Liver (tissue), 8 donors: ENCODE measurements at regions not wholly inside any gene's neighbourhood (a gene's known extent, or its start where the extent isn't known, plus 50 kb on each side); places are given as distances from the start of the nearest gene placed in this dataset.

Experiments
- DNase-seq: peaks from one replicate; pipeline ENCODE4 v3.0.0-alpha.2; 2017; ENCODE audit warnings: low spot score
- H3K27ac ChIP-seq, 2 donors: one replicate each; pipeline ENCODE4 v1.7.0; 2013; ENCODE audit warnings: inconsistent platforms in 2 of 2, low read length in 2 of 2, control low read depth in 1 of 2, low read depth in 1 of 2, mild to moderate bottlenecking in 1 of 2
- H3K27me3 ChIP-seq, 4 donors: one replicate each; pipeline versions ENCODE4 v1.6.1 to v1.7.0; 2013; ENCODE audit warnings: low read length in 3 of 4, inconsistent platforms in 1 of 4, mild to moderate bottlenecking in 1 of 4, moderate library complexity in 1 of 4; ENCODE audit not compliant: control insufficient read depth in 4 of 4, insufficient read depth in 4 of 4
- H3K36me3 ChIP-seq, 4 donors: one replicate each; pipeline versions ENCODE4 v1.6.1 to v1.7.0; 2013; ENCODE audit warnings: low read length in 3 of 4, mild to moderate bottlenecking in 3 of 4, low read depth in 1 of 4, moderate library complexity in 1 of 4; ENCODE audit not compliant: control insufficient read depth in 4 of 4, insufficient read depth in 3 of 4
- H3K4me1 ChIP-seq, 4 donors: one replicate each; pipeline versions ENCODE4 v1.6.1 to v1.7.0; 2013; ENCODE audit warnings: low read length in 3 of 4, mild to moderate bottlenecking in 3 of 4, moderate library complexity in 1 of 4; ENCODE audit not compliant: control insufficient read depth in 4 of 4, insufficient read depth in 4 of 4
- H3K4me3 ChIP-seq, 3 donors: one replicate each; pipeline versions ENCODE4 v1.6.1 to v1.7.0; 2013; ENCODE audit warnings: low read length in 3 of 3, control low read depth in 1 of 3, low read depth in 1 of 3, mild to moderate bottlenecking in 1 of 3
- H3K9ac ChIP-seq, 2 donors: one replicate each; pipeline ENCODE4 v1.7.0; 2013; ENCODE audit warnings: low read length in 2 of 2, mild to moderate bottlenecking in 2 of 2, moderate library complexity in 2 of 2, control low read depth in 1 of 2, low read depth in 1 of 2
- H3K9me3 ChIP-seq, 4 donors: one replicate each; pipeline versions ENCODE4 v1.6.1 to v1.7.0; 2013; ENCODE audit warnings: low read length in 3 of 4; ENCODE audit not compliant: control insufficient read depth in 4 of 4
- ATF3 ChIP-seq: IDR thresholded peaks from 2 replicates; pipeline ENCODE4 v1.6.1; 2016; ENCODE audit warnings: antibody characterized with exemption
- CTCF ChIP-seq: fragments of 150-350 bp; IDR thresholded peaks from 2 replicates; pipeline ENCODE4 v1.5.1; 2017; ENCODE audit warnings: improper control_type of control experiment, low read depth, low read length; ENCODE audit not compliant: missing input control
- EGR1 ChIP-seq, 2 donors: IDR thresholded peaks; 2 replicates each; pipeline ENCODE4 v1.6.1; 2016 to 2018; ENCODE audit warnings: antibody characterized with exemption in 2 of 2, low read depth in 2 of 2
- FOXA1 ChIP-seq: IDR thresholded peaks from 2 replicates; pipeline ENCODE4 v1.6.1; 2016; ENCODE audit warnings: antibody characterized with exemption
- FOXA2 ChIP-seq: IDR thresholded peaks from 2 replicates; pipeline ENCODE4 v1.6.1; 2016; ENCODE audit warnings: antibody characterized with exemption
- GABPA ChIP-seq, 2 donors: IDR thresholded peaks in 1 of 2; conservative IDR thresholded peaks in 1 of 2; 2 replicates each; pipeline ENCODE4 v1.6.1; 2016; ENCODE audit warnings: antibody characterized with exemption in 2 of 2, mild to moderate bottlenecking in 1 of 2, moderate library complexity in 1 of 2
- HNF4A ChIP-seq, 2 donors: conservative IDR thresholded peaks; 2 replicates each; pipeline ENCODE4 v1.6.1; 2016; ENCODE audit warnings: antibody characterized with exemption in 2 of 2, mild to moderate bottlenecking in 2 of 2
- HNF4G ChIP-seq: IDR thresholded peaks from 2 replicates; pipeline ENCODE4 v1.6.1; 2016; ENCODE audit warnings: antibody characterized with exemption
- JUND ChIP-seq, 2 donors: IDR thresholded peaks; 2 replicates each; pipeline ENCODE4 v1.6.1; 2016; ENCODE audit warnings: antibody characterized with exemption in 2 of 2
- MAX ChIP-seq: IDR thresholded peaks from 2 replicates; pipeline ENCODE4 v1.6.1; 2016; ENCODE audit warnings: antibody characterized with exemption
- NR2F2 ChIP-seq: IDR thresholded peaks from 2 replicates; pipeline ENCODE4 v1.6.1; 2016; ENCODE audit warnings: antibody characterized with exemption
- RAD21 ChIP-seq, 2 donors: IDR thresholded peaks; 2 replicates each; pipeline ENCODE4 v1.6.1; 2016; ENCODE audit warnings: antibody characterized with exemption in 2 of 2, mild to moderate bottlenecking in 2 of 2
- REST ChIP-seq: IDR thresholded peaks from 2 replicates; pipeline ENCODE4 v1.6.1; 2016; ENCODE audit warnings: antibody characterized with exemption, mild to moderate bottlenecking
- RXRA ChIP-seq, 2 donors: IDR thresholded peaks; 2 replicates each; pipeline ENCODE4 v1.6.1; 2017 to 2018; ENCODE audit warnings: antibody characterized with exemption in 2 of 2, mild to moderate bottlenecking in 1 of 2
- SP1 ChIP-seq: IDR thresholded peaks from 2 replicates; pipeline ENCODE4 v1.6.1; 2018; ENCODE audit warnings: antibody characterized with exemption, mild to moderate bottlenecking
- TAF1 ChIP-seq: conservative IDR thresholded peaks from 2 replicates; pipeline ENCODE4 v1.6.1; 2016; ENCODE audit warnings: antibody characterized with exemption, mild to moderate bottlenecking
- YY1 ChIP-seq: IDR thresholded peaks from 2 replicates; pipeline ENCODE4 v1.6.1; 2016; ENCODE audit warnings: antibody characterized with exemption, mild to moderate bottlenecking
- ZBTB33 ChIP-seq: IDR thresholded peaks from 2 replicates; pipeline ENCODE4 v1.6.1; 2016; ENCODE audit warnings: antibody characterized with exemption
- WGBS: extraction: QIAGEN DNeasy Blood & Tissue Kit; methylation state at CpG from one replicate; pipeline ENCODE4 v1.1.7; 2013; 5-methylcytosine and 5-hydroxymethylcytosine counted together
- donor health status: healthy.
- donor health status: healthy.
- donor health status: healthy.
- donor health status: healthy.
- donor health status: healthy.

- Histone ChIP-seq H3K27me3 (peaks cover 0 to 3% (median 0%) of the 10 kb centered on the region in 4 donors), H3K4me1 (no peaks in the 10 kb centered on the region), H3K4me3 (no peak overlapping the region), H3K9ac (no peak overlapping the region), H3K27ac (no peak overlapping the region), H3K36me3 (no peaks in the 10 kb centered on the region), H3K9me3 (peaks cover 0 to 3% (median 0%) of the 10 kb centered on the region in 4 donors)
- DNase-seq: no peak
- no peak for TF ChIP-seq JUND (IDR thresholded peaks at IDR 0.05)
- TF ChIP-seq YY1: no peak
- TF ChIP-seq RXRA (IDR thresholded peaks at IDR 0.05): no peak
- TF ChIP-seq HNF4A (conservative IDR thresholded peaks at IDR 0.05): no peak
- TF ChIP-seq ZBTB33: no peak
- no peak for TF ChIP-seq NR2F2
- no peak for TF ChIP-seq ATF3
- no peak for TF ChIP-seq CTCF
- no peak for TF ChIP-seq SP1
- no peak for TF ChIP-seq MAX
- TF ChIP-seq TAF1: no peak
- no peak for TF ChIP-seq GABPA (IDR thresholded peaks at IDR 0.05 in 1 of 2, conservative IDR thresholded peaks at IDR 0.05 in 1 of 2)
- TF ChIP-seq FOXA2: no peak
- no peak for TF ChIP-seq REST
- no peak for TF ChIP-seq RAD21 (IDR thresholded peaks at IDR 0.05)
- no peak for TF ChIP-seq FOXA1
- TF ChIP-seq HNF4G: no peak
- TF ChIP-seq EGR1 (IDR thresholded peaks at IDR 0.05; ENCODE audit: low read depth in 2 of 2): no peak
- WGBS: 92% methylated on average over 2 of the region's 2 CpGs
Observed at GRCh38 chr7:35371221-35371620, 117.3 kb upstream of the TBX20 start.
